ENCODE measurements at regions not wholly inside any gene's neighbourhood (a gene's known extent, or its start where the extent isn't known, plus 50 kb on each side); places are given as distances from the start of the nearest gene placed in this dataset.

- TF ChIP-seq MXI1 (conservative IDR thresholded peaks at IDR 0.05; ENCODE audit: poor library complexity, severe bottlenecking) (no peak), CTCF (IDR thresholded peaks at IDR 0.05; ENCODE audit: poor library complexity, severe bottlenecking) (no peak), RAD21 (conservative IDR thresholded peaks at IDR 0.05) (no peak), EP300 (conservative IDR thresholded peaks at IDR 0.05; ENCODE audit: poor library complexity, severe bottlenecking) (no peak), TAF1 (IDR thresholded peaks at IDR 0.05; ENCODE audit: low read depth) (no peak), POLR2AphosphoS5 (IDR thresholded peaks at IDR 0.05) (no peak), EZH2 (IDR thresholded peaks at IDR 0.05; ENCODE audit: borderline replicate concordance, insufficient read depth, low read length, poor library complexity, severe bottlenecking) (no peak)
Observed at GRCh38 chr11:70766901-70767300, 368.6 kb downstream of the CTTN start.
